Transverse colon (tissue), 4 donors: ENCODE measurements at regions not wholly inside any gene's neighbourhood (a gene's known extent, or its start where the extent isn't known, plus 50 kb on each side); places are given as distances from the start of the nearest gene placed in this dataset.

Experiments used
- POLR2A ChIP-seq: fragments of 450-650 bp; IDR thresholded peaks from one replicate; pipeline ENCODE4 v1.6.1; 2016; ENCODE audit warnings: antibody characterized with exemption, mild to moderate bottlenecking, moderate library complexity
- POLR2AphosphoS5 ChIP-seq, 3 donors: sonication (generic); formaldehyde crosslinking; IDR thresholded peaks; one replicate each; pipeline ENCODE4 v1.6.1; 2016; ENCODE audit warnings: antibody characterized with exemption in 3 of 3
- TF ChIP-seq, protein P1 (sequence below), 5 experiments: fragments of 200-600 bp in 3 of 5; fragments of 450-650 bp in 2 of 5; sonication (generic) in 3 of 5; IDR thresholded peaks; 1 replicate in 2 of 5; 2 replicates in 3 of 5; pipeline ENCODE4 v1.5.1; 2016 to 2017; ENCODE audit warnings: antibody characterized with exemption in 5 of 5, inconsistent platforms in 3 of 5, mild to moderate bottlenecking in 2 of 5, moderate library complexity in 1 of 5

GRCh38 chr4:32436816-32437215 is 1716.6 kb downstream of the PCDH7 start:
- TF ChIP-seq, protein P1, sequence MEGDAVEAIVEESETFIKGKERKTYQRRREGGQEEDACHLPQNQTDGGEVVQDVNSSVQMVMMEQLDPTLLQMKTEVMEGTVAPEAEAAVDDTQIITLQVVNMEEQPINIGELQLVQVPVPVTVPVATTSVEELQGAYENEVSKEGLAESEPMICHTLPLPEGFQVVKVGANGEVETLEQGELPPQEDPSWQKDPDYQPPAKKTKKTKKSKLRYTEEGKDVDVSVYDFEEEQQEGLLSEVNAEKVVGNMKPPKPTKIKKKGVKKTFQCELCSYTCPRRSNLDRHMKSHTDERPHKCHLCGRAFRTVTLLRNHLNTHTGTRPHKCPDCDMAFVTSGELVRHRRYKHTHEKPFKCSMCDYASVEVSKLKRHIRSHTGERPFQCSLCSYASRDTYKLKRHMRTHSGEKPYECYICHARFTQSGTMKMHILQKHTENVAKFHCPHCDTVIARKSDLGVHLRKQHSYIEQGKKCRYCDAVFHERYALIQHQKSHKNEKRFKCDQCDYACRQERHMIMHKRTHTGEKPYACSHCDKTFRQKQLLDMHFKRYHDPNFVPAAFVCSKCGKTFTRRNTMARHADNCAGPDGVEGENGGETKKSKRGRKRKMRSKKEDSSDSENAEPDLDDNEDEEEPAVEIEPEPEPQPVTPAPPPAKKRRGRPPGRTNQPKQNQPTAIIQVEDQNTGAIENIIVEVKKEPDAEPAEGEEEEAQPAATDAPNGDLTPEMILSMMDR (IDR thresholded peaks at IDR 0.05), result no peak
- no peak for TF ChIP-seq POLR2A
- no peak for TF ChIP-seq POLR2AphosphoS5 (IDR thresholded peaks at IDR 0.05)
